Gastroesophageal sphincter (tissue), 3 donors: ENCODE measurements at regions not wholly inside any gene's neighbourhood (a gene's known extent, or its start where the extent isn't known, plus 50 kb on each side); places are given as distances from the start of the nearest gene placed in this dataset.

Experiments used
- CTCF ChIP-seq, 4 experiments: fragments of 200-600 bp in 2 of 4; fragments of 450-650 bp in 2 of 4; sonication (generic) in 1 of 4; IDR thresholded peaks; one replicate each; pipeline ENCODE4 v1.5.1; 2017 to 2019; ENCODE audit warnings: antibody characterized with exemption in 4 of 4, mild to moderate bottlenecking in 2 of 4, moderate library complexity in 2 of 4
- EP300 ChIP-seq: sonication (generic); formaldehyde crosslinking; IDR thresholded peaks from one replicate; pipeline ENCODE4 v1.6.1; 2017; ENCODE audit warnings: antibody characterized with exemption, mild to moderate bottlenecking
- POLR2A ChIP-seq, 2 donors: fragments of 450-650 bp; IDR thresholded peaks; one replicate each; pipeline ENCODE4 v1.6.1; 2017; ENCODE audit warnings: antibody characterized with exemption in 2 of 2, mild to moderate bottlenecking in 2 of 2, moderate library complexity in 1 of 2
- POLR2AphosphoS5 ChIP-seq: sonication (generic); formaldehyde crosslinking; IDR thresholded peaks from one replicate; pipeline ENCODE4 v1.6.1; 2017; ENCODE audit warnings: antibody characterized with exemption

- TF ChIP-seq CTCF (IDR thresholded peaks at IDR 0.05): no peak
- TF ChIP-seq POLR2A (IDR thresholded peaks at IDR 0.05): no peak
- TF ChIP-seq POLR2AphosphoS5: no peak
- no peak for TF ChIP-seq EP300
These were observed 94.4 kb upstream of the KIF5B start for GRCh38 chr10:32150532-32151101.
